Central memory CD8-positive, alpha-beta T cell (primary cell): ENCODE measurements at regions not wholly inside any gene's neighbourhood (a gene's known extent, or its start where the extent isn't known, plus 50 kb on each side); places are given as distances from the start of the nearest gene placed in this dataset.

ENCODE experiments used
- ATAC-seq: fragments of 150-1000 bp; cut with Tn5 transposase; replicated peaks from 2 replicates; pipeline ENCODE4 v1.10.0; 2022; ENCODE audit warnings: mild to moderate bottlenecking, moderate FRiP score, moderate number of reproducible peaks; ENCODE audit not compliant: poor library complexity, severe bottlenecking; ENCODE audit errors: extremely low read depth
- DNase-seq, 2 donors: peaks; one replicate each; pipeline ENCODE4 v3.0.0; 2021; ENCODE audit warnings: low spot score in 2 of 2
- H3K27ac Mint-ChIP-seq: one replicate; pipeline ENCODE4 v1.8.0; 2022; ENCODE audit warnings: low read depth, mild to moderate bottlenecking, moderate library complexity, mixed read lengths
- H3K27me3 Mint-ChIP-seq: one replicate; pipeline ENCODE4 v1.8.0; 2022; ENCODE audit warnings: mixed read lengths
- H3K36me3 Mint-ChIP-seq: one replicate; pipeline ENCODE4 v1.8.0; 2022; ENCODE audit warnings: mild to moderate bottlenecking, moderate library complexity, mixed read lengths; ENCODE audit not compliant: insufficient read depth
- H3K4me1 Mint-ChIP-seq: one replicate; pipeline ENCODE4 v1.8.0; 2022; ENCODE audit warnings: mixed read lengths
- H3K4me3 Mint-ChIP-seq: one replicate; pipeline ENCODE4 v1.8.0; 2022; ENCODE audit warnings: mild to moderate bottlenecking, moderate library complexity, mixed read lengths
- H3K9me3 Mint-ChIP-seq: one replicate; pipeline ENCODE4 v1.8.0; 2022; ENCODE audit warnings: mixed read lengths

DNA sequence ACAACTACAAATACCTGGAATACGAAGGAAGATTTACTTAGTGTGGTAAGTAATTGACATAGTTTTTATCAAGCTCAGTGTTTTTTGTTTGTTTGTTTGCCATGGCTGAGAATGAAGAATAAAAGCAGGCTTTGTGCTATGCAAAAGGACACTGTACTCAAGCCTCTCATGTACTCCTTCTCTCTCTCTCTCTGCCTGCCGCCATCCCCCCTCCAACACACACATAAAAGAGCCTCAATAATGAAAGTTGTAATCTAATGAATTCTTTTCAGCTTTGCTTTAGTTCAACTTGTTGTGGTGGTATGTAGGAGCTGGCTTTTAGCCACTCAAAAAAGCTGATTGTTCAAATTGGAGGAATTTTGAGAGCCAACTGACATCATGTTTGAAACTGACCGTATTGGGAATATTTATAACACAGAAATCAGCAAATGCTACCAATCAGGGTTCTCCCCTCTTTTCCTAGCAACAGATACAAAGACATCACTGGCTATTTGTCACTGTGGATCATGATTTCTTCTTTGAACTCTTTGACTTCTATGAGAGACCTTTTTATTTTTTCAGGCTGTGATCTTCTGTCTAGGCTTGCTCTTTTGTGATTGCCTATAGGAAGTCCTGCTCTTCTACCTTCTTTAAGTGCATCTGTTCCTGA, 1148.8 kb downstream of the RAPGEF2 start:
- H3K4me3 Mint-ChIP-seq, result no peak overlapping the region
- no peaks in the 10 kb centered on the region for H3K36me3 Mint-ChIP-seq
- ATAC-seq (no peak), DNase-seq (no peak)
- H3K9me3 Mint-ChIP-seq, result peaks cover 15% of the 10 kb centered on the region
- no peaks in the 10 kb centered on the region for H3K4me1 Mint-ChIP-seq
- no peaks in the 10 kb centered on the region for H3K27me3 Mint-ChIP-seq
- no peak overlapping the region for H3K27ac Mint-ChIP-seq

DNA sequence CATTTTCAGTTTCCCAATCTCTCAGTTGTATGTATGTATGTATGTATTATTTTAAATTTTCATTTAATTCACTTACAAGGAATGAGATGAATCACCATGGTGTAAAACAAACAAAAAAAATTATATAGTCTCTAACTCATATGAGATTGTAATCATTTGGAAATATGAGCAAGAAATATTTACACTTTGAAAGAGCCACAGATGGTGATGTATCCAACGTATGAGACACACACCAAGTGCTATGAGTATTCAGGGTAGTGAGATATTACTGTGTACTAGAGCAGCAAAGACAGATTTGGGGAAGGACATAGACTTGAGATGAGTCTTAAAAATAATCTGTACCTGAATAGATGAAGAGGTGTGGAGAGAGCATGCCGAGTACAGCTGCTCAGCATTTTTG, 1154.4 kb downstream of the RAPGEF2 start:
- DNase-seq (no peak), ATAC-seq (no peak)
- Mint-ChIP-seq H3K4me3 (no peak overlapping the region), H3K36me3 (no peaks in the 10 kb centered on the region), H3K9me3 (peaks cover 30% of the 10 kb centered on the region), H3K4me1 (no peaks in the 10 kb centered on the region), H3K27ac (no peak overlapping the region), H3K27me3 (no peaks in the 10 kb centered on the region)

DNA sequence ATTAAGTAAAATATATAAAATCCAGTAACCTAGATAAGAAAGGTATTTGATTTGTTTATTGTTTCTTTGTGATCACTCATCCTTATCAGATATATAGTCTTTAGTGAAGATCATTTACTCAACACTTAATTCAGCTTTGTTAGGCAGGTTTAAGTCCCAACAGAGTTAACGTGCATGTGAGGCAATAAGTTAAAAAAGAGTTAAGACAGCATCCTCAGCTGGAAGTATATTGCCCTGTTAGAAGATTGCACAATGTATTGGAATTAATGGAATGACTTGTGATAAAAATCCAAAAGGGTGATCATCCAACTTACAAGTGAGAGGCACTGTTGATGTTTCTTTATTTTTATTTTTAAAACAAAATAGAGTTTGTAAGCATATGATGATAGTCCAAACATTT, 1162.1 kb downstream of the RAPGEF2 start:
- no peaks in the 10 kb centered on the region for H3K4me1 Mint-ChIP-seq
- no peak for ATAC-seq
- no peaks in the 10 kb centered on the region for H3K27me3 Mint-ChIP-seq
- no peaks in the 10 kb centered on the region for H3K36me3 Mint-ChIP-seq
- H3K9me3 Mint-ChIP-seq, result peaks cover 9% of the 10 kb centered on the region
- H3K4me3 Mint-ChIP-seq, result no peak overlapping the region
- H3K27ac Mint-ChIP-seq, result no peak overlapping the region
- no peak for DNase-seq

DNA sequence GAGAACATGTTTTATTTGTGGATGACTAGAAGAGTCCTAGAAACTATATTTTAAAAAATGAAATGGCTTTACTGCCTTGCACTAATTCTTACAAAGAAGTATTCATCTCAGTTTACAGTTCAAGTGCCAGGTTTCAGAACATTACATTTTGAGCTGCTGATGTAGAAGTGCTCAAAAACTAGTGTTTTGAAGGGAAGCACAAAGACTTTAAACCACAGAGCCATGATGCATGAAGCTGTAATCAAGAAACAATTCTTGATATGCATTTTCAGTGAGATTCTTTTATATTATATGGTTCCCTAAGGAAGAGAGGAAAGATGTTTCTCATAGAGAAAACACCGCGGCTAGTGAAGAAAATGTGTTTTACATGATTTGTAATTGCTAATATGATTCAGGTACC, 1163.0 kb downstream of the RAPGEF2 start:
- no peaks in the 10 kb centered on the region for H3K27me3 Mint-ChIP-seq
- no peak for DNase-seq
- H3K9me3 Mint-ChIP-seq, result peaks cover 10% of the 10 kb centered on the region
- no peak overlapping the region for H3K4me3 Mint-ChIP-seq
- H3K27ac Mint-ChIP-seq, result no peak overlapping the region
- H3K36me3 Mint-ChIP-seq, result no peaks in the 10 kb centered on the region
- no peak for ATAC-seq
- H3K4me1 Mint-ChIP-seq, result no peaks in the 10 kb centered on the region

DNA sequence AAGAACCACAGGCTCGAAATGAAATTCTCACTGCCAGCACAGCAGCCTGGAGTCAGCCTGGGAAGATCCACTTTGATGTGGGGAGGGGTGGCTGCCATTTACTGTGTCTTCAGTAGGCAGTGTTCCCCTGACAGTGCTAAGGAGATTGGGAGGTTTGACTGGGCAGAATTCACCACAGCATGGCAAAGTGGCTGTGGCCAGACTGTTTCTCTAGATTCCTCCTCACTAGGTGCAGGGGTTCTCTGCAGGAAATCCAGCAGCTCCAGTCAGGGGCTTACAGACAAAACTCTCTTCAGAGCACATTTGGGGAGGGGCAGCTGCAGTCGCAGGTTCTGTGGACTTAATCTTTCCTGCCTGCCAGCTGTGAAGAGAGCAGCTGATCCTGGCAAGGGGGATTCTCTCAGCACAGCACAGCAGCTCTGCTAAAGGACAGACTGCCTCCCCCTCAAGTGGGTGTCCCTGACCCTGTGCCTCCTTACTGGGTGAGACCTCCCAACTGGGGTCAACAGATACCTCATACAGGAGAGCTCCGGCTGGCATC, 1174.0 kb downstream of the RAPGEF2 start:
- H3K36me3 Mint-ChIP-seq, result no peaks in the 10 kb centered on the region
- H3K27me3 Mint-ChIP-seq, result no peaks in the 10 kb centered on the region
- DNase-seq (no peak), ATAC-seq (no peak)
- H3K9me3 Mint-ChIP-seq, result peaks cover 38% of the 10 kb centered on the region
- no peak overlapping the region for H3K4me3 Mint-ChIP-seq
- no peak overlapping the region for H3K27ac Mint-ChIP-seq
- no peaks in the 10 kb centered on the region for H3K4me1 Mint-ChIP-seq

DNA sequence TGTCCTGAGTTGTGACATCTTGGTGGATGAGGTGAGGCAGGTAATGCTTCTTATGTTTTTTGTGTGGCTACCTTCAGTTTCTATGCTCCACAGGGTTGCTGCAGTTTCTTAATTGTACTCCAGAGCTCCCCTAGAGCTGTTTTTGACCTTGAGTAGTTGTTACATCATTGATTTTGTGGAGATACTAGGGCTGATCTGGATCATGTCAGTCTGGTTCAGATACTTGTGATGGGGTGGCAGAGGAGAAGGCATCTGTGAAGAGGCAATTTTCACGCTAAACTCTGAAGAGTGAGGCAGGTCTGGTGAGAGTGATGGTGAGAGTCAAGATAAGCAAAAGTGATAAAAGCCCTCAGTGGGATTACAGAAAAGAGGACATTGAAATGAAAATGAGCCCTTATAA, 1180.2 kb downstream of the RAPGEF2 start:
- no peaks in the 10 kb centered on the region for H3K36me3 Mint-ChIP-seq
- ATAC-seq (no peak), DNase-seq (no peak)
- peaks cover 35% of the 10 kb centered on the region for H3K9me3 Mint-ChIP-seq
- H3K4me1 Mint-ChIP-seq, result no peaks in the 10 kb centered on the region
- H3K27me3 Mint-ChIP-seq, result no peaks in the 10 kb centered on the region
- H3K4me3 Mint-ChIP-seq, result no peak overlapping the region
- no peak overlapping the region for H3K27ac Mint-ChIP-seq

DNA sequence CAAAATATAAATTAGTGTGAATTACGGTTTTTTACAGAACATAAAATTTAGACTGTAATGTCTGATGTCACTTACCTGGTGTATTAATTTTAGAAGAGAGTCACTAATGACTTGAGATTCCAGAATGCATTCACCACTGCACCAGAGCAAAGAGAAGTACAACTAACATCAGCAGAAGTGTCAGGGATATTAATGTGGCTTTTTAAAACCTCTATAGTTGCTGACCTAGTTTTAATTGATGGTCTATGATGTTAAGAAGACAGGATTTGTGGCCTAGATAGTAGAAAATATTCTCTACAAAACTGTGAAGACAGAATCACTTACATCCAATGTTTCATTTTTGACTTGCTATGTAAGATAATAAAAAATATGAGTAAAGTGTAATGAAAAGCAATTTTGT, 1181.6 kb downstream of the RAPGEF2 start:
- Mint-ChIP-seq H3K4me1 (no peaks in the 10 kb centered on the region), H3K4me3 (no peak overlapping the region), H3K27me3 (no peaks in the 10 kb centered on the region), H3K9me3 (peaks cover 36% of the 10 kb centered on the region), H3K36me3 (no peaks in the 10 kb centered on the region), H3K27ac (no peak overlapping the region)
- ATAC-seq, result no peak
- DNase-seq, result no peak

DNA sequence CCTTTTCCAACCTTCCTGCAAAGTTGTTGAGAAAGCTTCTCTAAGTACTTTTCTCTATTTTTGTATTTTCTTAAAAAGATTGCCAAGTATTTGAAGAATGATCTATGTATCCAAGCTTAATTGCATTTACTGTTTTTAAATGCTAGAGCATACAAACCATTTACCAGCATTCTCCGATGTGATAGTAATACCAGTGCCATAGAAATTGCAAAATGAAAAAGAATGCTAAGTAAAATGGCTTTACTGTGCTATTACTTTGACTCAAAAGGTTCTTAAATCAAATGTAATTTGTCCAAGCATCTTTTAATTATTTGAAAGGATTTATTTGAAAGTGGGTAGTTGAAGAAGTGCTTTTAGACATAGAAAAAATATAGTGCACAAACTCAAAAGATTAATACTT, 1183.2 kb downstream of the RAPGEF2 start:
- DNase-seq (no peak), ATAC-seq (no peak)
- H3K36me3 Mint-ChIP-seq, result no peaks in the 10 kb centered on the region
- H3K4me1 Mint-ChIP-seq, result no peaks in the 10 kb centered on the region
- H3K27ac Mint-ChIP-seq, result no peak overlapping the region
- no peaks in the 10 kb centered on the region for H3K27me3 Mint-ChIP-seq
- H3K9me3 Mint-ChIP-seq, result peaks cover 24% of the 10 kb centered on the region
- H3K4me3 Mint-ChIP-seq, result no peak overlapping the region

DNA sequence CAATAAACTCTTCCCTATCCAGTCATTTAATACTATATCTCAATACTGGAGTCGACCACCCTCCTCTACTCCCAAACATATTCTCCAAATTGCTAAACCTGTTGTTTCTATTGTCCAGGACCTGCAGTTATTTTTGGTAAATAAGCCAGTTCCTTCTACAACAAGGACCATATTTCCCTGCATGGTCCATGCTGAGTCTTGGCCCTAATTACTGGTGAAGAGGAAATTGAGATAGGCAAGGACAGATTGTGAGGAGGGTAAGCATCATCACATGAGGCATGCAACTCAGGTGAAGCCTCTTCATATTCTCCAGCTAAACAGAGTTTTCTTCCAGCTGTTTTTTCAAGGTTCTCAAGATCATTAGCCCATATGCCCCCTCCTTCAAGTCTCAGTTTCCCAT, 1193.6 kb downstream of the RAPGEF2 start:
- H3K27me3 Mint-ChIP-seq, result no peaks in the 10 kb centered on the region
- H3K27ac Mint-ChIP-seq, result no peak overlapping the region
- no peaks in the 10 kb centered on the region for H3K36me3 Mint-ChIP-seq
- no peak overlapping the region for H3K4me3 Mint-ChIP-seq
- no peaks in the 10 kb centered on the region for H3K4me1 Mint-ChIP-seq
- H3K9me3 Mint-ChIP-seq, result peaks cover 25% of the 10 kb centered on the region
- DNase-seq (no peak), ATAC-seq (no peak)

DNA sequence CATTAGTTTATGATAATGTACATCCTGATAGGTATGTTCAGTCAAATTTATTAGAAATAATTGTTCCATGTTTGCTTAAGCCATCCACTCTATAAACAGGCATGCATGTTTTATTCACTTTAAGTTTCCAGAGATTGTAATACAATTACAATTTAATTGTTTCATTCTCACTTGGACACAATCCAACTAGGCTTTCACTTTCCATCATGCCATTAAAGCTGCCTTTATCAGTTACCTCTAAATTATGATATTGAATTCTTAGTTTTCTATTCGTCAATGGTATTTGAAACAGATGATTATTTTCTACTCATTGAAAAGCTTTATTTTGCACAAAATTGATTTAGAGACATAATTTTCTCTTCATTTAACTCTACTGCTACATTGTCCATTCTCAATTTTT, 1196.3 kb downstream of the RAPGEF2 start:
- H3K36me3 Mint-ChIP-seq, result no peaks in the 10 kb centered on the region
- no peak overlapping the region for H3K27ac Mint-ChIP-seq
- ATAC-seq (no peak), DNase-seq (no peak)
- no peak overlapping the region for H3K4me3 Mint-ChIP-seq
- H3K4me1 Mint-ChIP-seq, result no peaks in the 10 kb centered on the region
- H3K9me3 Mint-ChIP-seq, result peaks cover 33% of the 10 kb centered on the region
- H3K27me3 Mint-ChIP-seq, result no peaks in the 10 kb centered on the region

DNA sequence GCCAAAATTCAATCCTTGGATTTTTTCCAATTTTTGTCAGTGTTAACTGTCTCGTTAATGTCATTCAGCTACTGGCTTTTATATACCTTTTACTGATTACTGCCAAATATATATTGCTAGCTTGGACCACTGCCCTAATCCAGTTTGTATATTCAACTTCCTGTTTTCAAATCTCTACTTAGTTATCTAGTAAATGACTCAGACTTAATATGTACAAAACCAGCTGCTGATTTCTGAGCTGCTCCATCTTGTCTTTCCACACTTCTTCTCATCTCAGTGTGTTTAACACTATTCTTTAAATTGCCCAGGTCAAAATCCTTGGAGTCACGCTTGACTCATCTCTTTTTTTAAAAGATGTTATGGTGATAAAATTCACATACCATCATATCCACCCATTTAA, 1196.7 kb downstream of the RAPGEF2 start:
- Mint-ChIP-seq H3K27ac (no peak overlapping the region), H3K36me3 (no peaks in the 10 kb centered on the region), H3K4me1 (no peaks in the 10 kb centered on the region), H3K9me3 (peaks cover 33% of the 10 kb centered on the region), H3K4me3 (no peak overlapping the region), H3K27me3 (no peaks in the 10 kb centered on the region)
- DNase-seq, result no peak
- ATAC-seq, result no peak

DNA sequence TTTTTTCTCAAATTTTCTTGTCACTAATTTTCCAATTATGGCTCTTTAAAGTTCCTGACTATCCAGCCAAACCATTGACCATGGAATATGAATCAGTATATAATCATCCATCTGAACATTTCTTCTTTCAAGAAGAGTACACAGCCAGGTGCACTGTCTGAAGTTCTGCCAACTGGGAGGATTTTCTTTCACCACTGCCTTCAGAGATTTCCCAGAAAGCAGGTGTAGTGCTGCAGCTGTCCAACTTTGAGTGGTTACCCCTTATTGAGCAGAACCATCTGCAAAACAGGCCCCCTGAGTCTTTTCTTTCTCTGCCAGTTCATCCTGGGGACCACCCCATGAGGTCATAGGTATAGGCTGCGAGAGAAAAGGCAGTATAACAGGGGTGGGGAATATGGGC, 1213.2 kb downstream of the RAPGEF2 start:
- peaks cover 8% of the 10 kb centered on the region for H3K9me3 Mint-ChIP-seq
- H3K36me3 Mint-ChIP-seq, result no peaks in the 10 kb centered on the region
- ATAC-seq (no peak), DNase-seq (no peak)
- no peaks in the 10 kb centered on the region for H3K4me1 Mint-ChIP-seq
- H3K27ac Mint-ChIP-seq, result no peak overlapping the region
- H3K4me3 Mint-ChIP-seq, result no peak overlapping the region
- H3K27me3 Mint-ChIP-seq, result no peaks in the 10 kb centered on the region

DNA sequence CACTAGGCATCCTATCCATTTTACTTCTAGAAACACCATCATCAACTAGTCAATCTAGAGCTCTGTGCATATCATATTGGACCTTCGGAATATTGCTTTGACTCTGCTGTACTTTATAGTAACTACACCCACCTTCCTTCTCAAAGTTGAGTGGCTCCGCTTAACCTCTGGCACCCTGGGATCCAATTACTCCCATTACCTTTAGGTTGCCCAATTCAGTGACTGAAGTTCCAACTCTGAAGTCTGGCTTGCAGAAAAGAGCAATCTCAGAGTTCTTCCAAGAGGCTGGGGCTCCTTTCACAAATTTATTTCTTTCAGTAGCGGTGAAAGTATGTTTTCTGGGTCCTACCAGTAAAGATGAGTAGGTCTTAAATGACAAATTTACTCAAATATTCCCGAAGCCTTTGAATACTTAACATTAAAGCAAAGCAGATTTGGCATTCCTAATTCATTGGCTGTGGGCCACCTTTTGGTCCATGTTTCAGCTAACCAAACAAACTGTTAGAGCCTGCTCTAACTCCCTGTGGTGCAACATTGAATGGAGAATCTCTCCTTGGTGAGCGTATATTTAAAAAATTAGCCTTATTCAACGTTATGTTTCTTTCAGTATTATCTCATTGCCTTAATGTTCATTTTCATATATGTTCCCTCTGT, 1215.8 kb downstream of the RAPGEF2 start:
- Mint-ChIP-seq H3K36me3 (no peaks in the 10 kb centered on the region), H3K4me1 (no peaks in the 10 kb centered on the region), H3K27me3 (no peaks in the 10 kb centered on the region), H3K4me3 (no peak overlapping the region), H3K9me3 (no peaks in the 10 kb centered on the region), H3K27ac (no peak overlapping the region)
- no peak for ATAC-seq
- no peak for DNase-seq
